ENCODE measurements at regions not wholly inside any gene's neighbourhood (a gene's known extent, or its start where the extent isn't known, plus 50 kb on each side); places are given as distances from the start of the nearest gene placed in this dataset.
A peak's percentile ranks its signal among the peaks of the same experiment; 100 is the strongest.
"Not testable (repeated sequence)": the region's sequence is repeated elsewhere in the genome, so short reads cannot be mapped to it uniquely, and the experiment has no call there.

- no peak for DNase-seq
- Histone ChIP-seq H3K36me3 (replicated peaks in 1 of 2; ENCODE audit: insufficient read depth in 1 of 2, low read depth in 2 of 2) (no peaks in the 10 kb centered on the region), H3K4me3 (no peak overlapping the region), H3K4me1 (no peaks in the 10 kb centered on the region), H3K27me3 (no peaks in the 10 kb centered on the region), H3K27ac (no peak overlapping the region), H3K9me3 (no peaks in the 10 kb centered on the region)
- intact Hi-C loops (cut with DNase I): no loop called here
- TF ChIP-seq POLR2A (IDR thresholded peaks at IDR 0.05): no peak
- TF ChIP-seq CTCF (IDR thresholded peaks at IDR 0.05): no peak
- 21 to 40% methylated on average over 1 of the region's 1 CpG for WGBS, 2 donors
- ATAC-seq: no peak
These were observed 889.8 kb downstream of the CDH8 start for GRCh38 chr16:61146429-61146828.

GRCh38 chr16:61131447-61131846 lies 904.8 kb downstream of the CDH8 start:
- TF ChIP-seq POLR2A (IDR thresholded peaks at IDR 0.05) (no peak), CTCF (IDR thresholded peaks at IDR 0.05) (no peak)
- Histone ChIP-seq H3K27me3 (no peaks in the 10 kb centered on the region), H3K4me3 (no peak overlapping the region), H3K27ac (no peak overlapping the region), H3K9me3 (no peaks in the 10 kb centered on the region), H3K36me3 (replicated peaks in 1 of 2; ENCODE audit: insufficient read depth in 1 of 2, low read depth in 2 of 2) (no peaks in the 10 kb centered on the region), H3K4me1 (no peaks in the 10 kb centered on the region)
- intact Hi-C loops (cut with DNase I): no loop called here
- DNase-seq (no peak), ATAC-seq (no peak)

- Histone ChIP-seq H3K4me1 (no peaks in the 10 kb centered on the region), H3K4me3 (no peak overlapping the region), H3K27me3 (no peaks in the 10 kb centered on the region), H3K9me3 (no peaks in the 10 kb centered on the region), H3K27ac (no peak overlapping the region), H3K36me3 (replicated peaks in 1 of 2; ENCODE audit: insufficient read depth in 1 of 2, low read depth in 2 of 2) (no peaks in the 10 kb centered on the region)
- DNase-seq: peak in 1 of 4 donors; percentile 7
- WGBS, 2 donors: 81 to 85% methylated on average over 21 to 26 of the region's 54 CpGs
- no peak for ATAC-seq
- intact Hi-C loops (cut with DNase I): no loop called here
- TF ChIP-seq CTCF (IDR thresholded peaks at IDR 0.05): no peak
- no peak for TF ChIP-seq POLR2A (IDR thresholded peaks at IDR 0.05)
These were observed 907.5 kb downstream of the CDH8 start for GRCh38 chr16:61128545-61129323.

- DNase-seq: no peak
- Histone ChIP-seq H3K27me3 (no peaks in the 10 kb centered on the region), H3K4me3 (no peak overlapping the region), H3K9me3 (no peaks in the 10 kb centered on the region), H3K27ac (no peak overlapping the region), H3K4me1 (no peaks in the 10 kb centered on the region), H3K36me3 (replicated peaks in 1 of 2; ENCODE audit: insufficient read depth in 1 of 2, low read depth in 2 of 2) (no peaks in the 10 kb centered on the region)
- ATAC-seq: no peak
- TF ChIP-seq POLR2A (IDR thresholded peaks at IDR 0.05): no peak
- TF ChIP-seq CTCF (IDR thresholded peaks at IDR 0.05): no peak
- intact Hi-C loops (cut with DNase I): no loop called here
- 34 to 50% methylated on average over 3 of the region's 3 CpGs for WGBS, 2 donors
These were observed 930.7 kb downstream of the CDH8 start for GRCh38 chr16:61105544-61105943.

GRCh38 chr16:61098505-61098904 lies 937.7 kb downstream of the CDH8 start:
- Histone ChIP-seq H3K27ac (no peak overlapping the region), H3K4me3 (no peak overlapping the region), H3K4me1 (no peaks in the 10 kb centered on the region), H3K36me3 (replicated peaks in 1 of 2; ENCODE audit: insufficient read depth in 1 of 2, low read depth in 2 of 2) (no peaks in the 10 kb centered on the region), H3K27me3 (no peaks in the 10 kb centered on the region), H3K9me3 (no peaks in the 10 kb centered on the region)
- intact Hi-C loops (cut with DNase I): no loop called here
- no peak for TF ChIP-seq CTCF (IDR thresholded peaks at IDR 0.05)
- DNase-seq: no peak
- 47 to 55% methylated on average over 2 of the region's 2 CpGs for WGBS, 2 donors
- ATAC-seq: no peak

GRCh38 chr16:61091300-61091699 lies 944.9 kb downstream of the CDH8 start:
- H3K27me3 ChIP-seq; ATAC-seq; H3K27ac ChIP-seq; H3K36me3 ChIP-seq (replicated peaks in 1 of 2; ENCODE audit: insufficient read depth in 1 of 2, low read depth in 2 of 2); H3K9me3 ChIP-seq; intact Hi-C loops (cut with DNase I); H3K4me1 ChIP-seq; DNase-seq; H3K4me3 ChIP-seq: not testable (repeated sequence)
- 67 to 77% methylated on average over 1 to 6 of the region's 7 CpGs for WGBS, 2 donors
